Spleen (tissue), 7 donors: ENCODE measurements at regions not wholly inside any gene's neighbourhood (a gene's known extent, or its start where the extent isn't known, plus 50 kb on each side); places are given as distances from the start of the nearest gene placed in this dataset.

Experiments used
- POLR2A ChIP-seq, 3 donors: fragments of 450-650 bp; IDR thresholded peaks; one replicate each; pipeline ENCODE4 v1.5.1; 2017; ENCODE audit warnings: antibody characterized with exemption in 3 of 3, mild to moderate bottlenecking in 1 of 3
- POLR2AphosphoS5 ChIP-seq, 3 donors: sonication (generic); formaldehyde crosslinking; IDR thresholded peaks; one replicate each; pipeline ENCODE4 v1.5.1; 2017; ENCODE audit warnings: antibody characterized with exemption in 3 of 3
- TF ChIP-seq, protein P1 (sequence below), 11 experiments: fragments of 200-600 bp in 7 of 11; fragments of 450-650 bp in 4 of 11; sonication (generic) in 4 of 11; IDR thresholded peaks in 8 of 11; conservative IDR thresholded peaks in 3 of 11; 1 replicate in 7 of 11; 2 replicates in 4 of 11; pipeline versions ENCODE4 v1.4.0 to v1.8.0; 2016 to 2021; ENCODE audit warnings: antibody characterized with exemption in 11 of 11, inconsistent platforms in 4 of 11, mild to moderate bottlenecking in 1 of 11
- donor health status: DM: no; HTN: no; CAD: no; lungs with moderate emphysema.
- donor health status: DM: no; HTN: no; CAD: no.
- donor health status: DM: no; HTN: no; CAD: no.

DNA sequence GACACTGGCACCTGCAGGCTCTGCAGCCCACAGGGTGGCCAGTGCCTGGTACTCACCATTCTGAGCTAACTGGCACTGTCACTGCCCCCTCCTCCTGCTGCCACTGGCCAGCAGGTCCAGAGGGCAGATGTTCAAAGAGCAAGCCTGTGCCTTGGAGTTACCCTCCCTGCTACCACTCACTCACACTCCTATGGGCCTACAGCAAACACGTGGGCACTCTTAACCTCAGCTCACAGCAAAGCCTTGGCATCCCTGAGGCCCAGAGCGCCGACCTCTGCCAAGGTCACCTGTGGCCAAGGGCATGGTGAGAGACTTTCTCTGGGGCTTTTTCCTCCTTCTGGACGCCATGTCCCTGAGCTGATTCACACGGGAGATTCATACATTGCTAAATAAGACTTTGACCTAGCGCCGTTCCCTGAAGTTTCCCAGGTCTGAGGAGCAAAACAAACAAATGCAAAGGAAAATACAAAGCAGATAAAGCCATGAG, 270.0 kb upstream of the PPP2R2D start:
- TF ChIP-seq, protein P1, sequence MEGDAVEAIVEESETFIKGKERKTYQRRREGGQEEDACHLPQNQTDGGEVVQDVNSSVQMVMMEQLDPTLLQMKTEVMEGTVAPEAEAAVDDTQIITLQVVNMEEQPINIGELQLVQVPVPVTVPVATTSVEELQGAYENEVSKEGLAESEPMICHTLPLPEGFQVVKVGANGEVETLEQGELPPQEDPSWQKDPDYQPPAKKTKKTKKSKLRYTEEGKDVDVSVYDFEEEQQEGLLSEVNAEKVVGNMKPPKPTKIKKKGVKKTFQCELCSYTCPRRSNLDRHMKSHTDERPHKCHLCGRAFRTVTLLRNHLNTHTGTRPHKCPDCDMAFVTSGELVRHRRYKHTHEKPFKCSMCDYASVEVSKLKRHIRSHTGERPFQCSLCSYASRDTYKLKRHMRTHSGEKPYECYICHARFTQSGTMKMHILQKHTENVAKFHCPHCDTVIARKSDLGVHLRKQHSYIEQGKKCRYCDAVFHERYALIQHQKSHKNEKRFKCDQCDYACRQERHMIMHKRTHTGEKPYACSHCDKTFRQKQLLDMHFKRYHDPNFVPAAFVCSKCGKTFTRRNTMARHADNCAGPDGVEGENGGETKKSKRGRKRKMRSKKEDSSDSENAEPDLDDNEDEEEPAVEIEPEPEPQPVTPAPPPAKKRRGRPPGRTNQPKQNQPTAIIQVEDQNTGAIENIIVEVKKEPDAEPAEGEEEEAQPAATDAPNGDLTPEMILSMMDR (IDR thresholded peaks at IDR 0.05 in 8 of 11, conservative IDR thresholded peaks at IDR 0.05 in 3 of 11) = no peak
- TF ChIP-seq POLR2A (IDR thresholded peaks at IDR 0.05) = no peak
- TF ChIP-seq POLR2AphosphoS5 (IDR thresholded peaks at IDR 0.05) = no peak
